Heart left ventricle (tissue), 13 donors: ENCODE measurements at regions not wholly inside any gene's neighbourhood (a gene's known extent, or its start where the extent isn't known, plus 50 kb on each side); places are given as distances from the start of the nearest gene placed in this dataset.

Source experiments
- CTCF ChIP-seq, 12 donors: fragments of 200-600 bp; sonication (generic) in 4 of 12; IDR thresholded peaks; one replicate each; pipeline versions ENCODE4 v1.5.0 to v1.8.0; 2018 to 2022; ENCODE audit warnings: antibody characterized with exemption in 12 of 12, mild to moderate bottlenecking in 5 of 12
- POLR2A ChIP-seq, 2 donors: fragments of 450-650 bp; IDR thresholded peaks; one replicate each; pipeline ENCODE4 v1.6.1; 2017; ENCODE audit warnings: antibody characterized with exemption in 2 of 2, mild to moderate bottlenecking in 2 of 2, moderate library complexity in 2 of 2
- donor health status: ischemic (EF 13 %, LVEDD 7.1; RV severe dilation, severe dysfunction).
- donor health status: DM: no; HTN: yes; CAD: no.
- donor health status: DM: no; HTN: no; CAD: no.
- donor health status: ischemic (EF 25% LVEDD 6.9; RV normal size, moderate dysfunction).
- donor health status: ischemic (EF 25% LVEDD 5.7; RV mildly dilated, moderate dysfunction).
- donor health status: ischemic (EF 35%, LVEDD 5.7; RV mildly dilated, moderate dysfunction).
- donor health status: nonischemic (EF 11% LVEDD 7.7; RV severe dilation, severe dysfunction).
- donor health status: DM: yes; HTN: yes; CAD: no.
- donor health status: PGD.
- donor health status: ischemic (EF 29% LVEDD 5.4; RV normal size, mild dysfunction).
- donor health status: nonischemic (EF 23%, LVEDD 6.1; RV moderate dilation, normal function).

GRCh38 chr1:58893257-58893869 lies 109.5 kb upstream of the JUN start:
- TF ChIP-seq POLR2A (IDR thresholded peaks at IDR 0.05) (no peak), CTCF (IDR thresholded peaks at IDR 0.05) (no peak)
